Ishikawa (cell line): ENCODE measurements at regions not wholly inside any gene's neighbourhood (a gene's known extent, or its start where the extent isn't known, plus 50 kb on each side); places are given as distances from the start of the nearest gene placed in this dataset.

Experiments
- CEBPB ChIP-seq: IDR thresholded peaks from 2 replicates; pipeline ENCODE4 v1.6.1; 2012
- CREB1 ChIP-seq: IDR thresholded peaks from 2 replicates; pipeline ENCODE4 v1.6.1; 2012; ENCODE audit warnings: low read depth
- EGR1 ChIP-seq: IDR thresholded peaks from 2 replicates; pipeline ENCODE4 v1.6.1; 2012
- EP300 ChIP-seq: IDR thresholded peaks from 2 replicates; pipeline ENCODE4 v1.6.1; 2012; ENCODE audit warnings: borderline replicate concordance
- FOXM1 ChIP-seq: IDR thresholded peaks from 2 replicates; pipeline ENCODE4 v1.6.1; 2012; ENCODE audit warnings: low read depth, borderline replicate concordance
- NFIC ChIP-seq: IDR thresholded peaks from 2 replicates; pipeline ENCODE4 v1.6.1; 2012
- RAD21 ChIP-seq: IDR thresholded peaks from 2 replicates; pipeline ENCODE4 v1.6.1; 2012; ENCODE audit warnings: low read depth
- REST ChIP-seq: IDR thresholded peaks from 2 replicates; pipeline ENCODE4 v1.6.1; 2012; ENCODE audit warnings: low read depth, mild to moderate bottlenecking
- TAF1 ChIP-seq: IDR thresholded peaks from 2 replicates; pipeline ENCODE4 v1.6.1; 2012; ENCODE audit warnings: low read depth, mild to moderate bottlenecking
- TCF12 ChIP-seq: IDR thresholded peaks from 2 replicates; pipeline ENCODE4 v1.6.1; 2012; ENCODE audit warnings: low read depth
- TEAD4 ChIP-seq: IDR thresholded peaks from 2 replicates; pipeline ENCODE4 v1.6.1; 2012
- YY1 ChIP-seq: IDR thresholded peaks from 2 replicates; pipeline ENCODE4 v1.6.1; 2012; ENCODE audit warnings: low read depth
- ZBTB7A ChIP-seq: IDR thresholded peaks from 2 replicates; pipeline ENCODE4 v1.6.1; 2012; ENCODE audit warnings: low read depth
- TF ChIP-seq, protein P1 (sequence below): IDR thresholded peaks from 2 replicates; pipeline ENCODE4 v1.6.1; 2012
- TF ChIP-seq, protein P2 (sequence below): IDR thresholded peaks from 2 replicates; pipeline ENCODE4 v1.6.1; 2012

GRCh38 chr9:81755721-81756120, 66.4 kb upstream of the TLE1 start:
- TF ChIP-seq EP300 (no peak), EGR1 (no peak), ZBTB7A (no peak), CEBPB (no peak), REST (no peak), YY1 (no peak), NFIC (no peak), FOXM1 (no peak), RAD21 (no peak)
- TF ChIP-seq, protein P1, sequence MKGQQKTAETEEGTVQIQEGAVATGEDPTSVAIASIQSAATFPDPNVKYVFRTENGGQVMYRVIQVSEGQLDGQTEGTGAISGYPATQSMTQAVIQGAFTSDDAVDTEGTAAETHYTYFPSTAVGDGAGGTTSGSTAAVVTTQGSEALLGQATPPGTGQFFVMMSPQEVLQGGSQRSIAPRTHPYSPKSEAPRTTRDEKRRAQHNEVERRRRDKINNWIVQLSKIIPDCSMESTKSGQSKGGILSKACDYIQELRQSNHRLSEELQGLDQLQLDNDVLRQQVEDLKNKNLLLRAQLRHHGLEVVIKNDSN: no peak
- TF ChIP-seq, protein P2, sequence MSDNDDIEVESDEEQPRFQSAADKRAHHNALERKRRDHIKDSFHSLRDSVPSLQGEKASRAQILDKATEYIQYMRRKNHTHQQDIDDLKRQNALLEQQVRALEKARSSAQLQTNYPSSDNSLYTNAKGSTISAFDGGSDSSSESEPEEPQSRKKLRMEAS: no peak

DNA sequence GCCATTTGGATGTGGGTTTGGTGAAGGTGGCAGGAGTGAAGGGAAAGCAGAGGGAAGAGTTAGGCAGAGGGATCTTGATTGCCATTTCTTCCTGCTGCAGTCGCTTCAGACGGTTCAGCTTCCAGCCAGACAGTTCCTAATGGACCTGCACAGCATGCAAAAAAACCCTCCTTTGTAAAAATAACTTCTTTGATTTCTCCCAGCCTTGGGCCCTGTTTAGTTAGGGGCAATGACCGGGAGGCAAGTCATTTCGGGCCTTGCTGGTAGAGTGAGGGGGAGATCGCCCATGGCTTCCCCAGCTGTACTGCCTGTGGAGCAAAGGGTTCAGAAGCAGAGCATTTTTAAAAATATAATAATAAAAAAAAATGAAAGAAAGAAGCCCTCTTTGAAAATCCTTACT, 67.2 kb upstream of the TLE1 start:
- TF ChIP-seq ZBTB7A (no peak), TAF1 (no peak), REST (no peak), CREB1 (no peak), EP300 (no peak), FOXM1 (no peak), NFIC (no peak), RAD21 (no peak), EGR1 (no peak), YY1 (no peak), TCF12 (no peak), CEBPB (no peak), TEAD4 (no peak)
- TF ChIP-seq, protein P2: no peak
- TF ChIP-seq, protein P1: no peak

DNA sequence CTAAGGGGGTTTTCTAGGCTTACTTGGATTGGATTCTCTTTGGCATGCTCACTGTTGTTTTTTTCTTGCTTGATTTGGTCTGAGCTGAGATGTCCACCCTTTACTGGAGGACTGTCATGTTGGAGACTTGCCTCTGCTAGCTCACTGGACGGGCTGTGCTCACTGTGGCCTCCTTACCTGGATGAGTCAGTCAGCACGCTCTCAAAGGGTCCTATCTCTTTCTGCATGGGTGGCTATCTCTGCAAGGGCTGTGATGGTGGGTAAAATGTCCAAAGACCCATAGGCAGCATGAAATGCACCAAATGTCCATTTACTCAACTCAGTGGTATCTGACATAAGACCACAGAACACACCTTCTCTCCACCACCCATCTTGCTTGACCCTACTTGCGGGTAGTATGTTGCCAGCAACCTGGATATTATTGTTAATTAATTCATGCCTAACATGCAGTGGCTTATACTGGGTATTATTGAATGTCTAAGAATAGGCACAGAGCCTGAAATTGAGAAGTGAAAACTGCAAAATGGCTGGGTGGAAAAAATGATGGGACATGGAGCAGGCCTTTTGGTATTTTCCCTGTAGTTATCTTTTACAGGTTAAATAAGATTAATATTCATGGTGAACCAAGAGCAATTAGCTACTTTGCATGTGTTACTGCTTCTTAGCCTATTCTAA, 68.9 kb upstream of the TLE1 start:
- no peak for TF ChIP-seq YY1
- no peak for TF ChIP-seq REST
- no peak for TF ChIP-seq ZBTB7A
- TF ChIP-seq, protein P2: no peak
- TF ChIP-seq TEAD4: no peak
- no peak for TF ChIP-seq NFIC
- TF ChIP-seq CREB1: no peak
- TF ChIP-seq, protein P1: no peak
- TF ChIP-seq TCF12: no peak
- no peak for TF ChIP-seq CEBPB
- no peak for TF ChIP-seq FOXM1
- no peak for TF ChIP-seq EP300
- TF ChIP-seq EGR1: no peak
- TF ChIP-seq RAD21: no peak
- no peak for TF ChIP-seq TAF1
